ENCODE measurements at regions not wholly inside any gene's neighbourhood (a gene's known extent, or its start where the extent isn't known, plus 50 kb on each side); places are given as distances from the start of the nearest gene placed in this dataset.

- H3K36me3 ChIP-seq (ENCODE audit: control insufficient read depth, insufficient read depth, low read length), result no peaks in the 10 kb centered on the region
- H3K4me3 ChIP-seq (replicated peaks; ENCODE audit: low read depth, low read length), result no peak overlapping the region
- DNase-seq (ENCODE audit: extremely low read depth, insufficient read length), result no peak
- no peak for TF ChIP-seq CTCF (IDR thresholded peaks at IDR 0.05; ENCODE audit: insufficient read depth, low read length, poor library complexity, severe bottlenecking)
- H3K27me3 ChIP-seq (replicated peaks; ENCODE audit: control insufficient read depth, insufficient read depth, low read length), result no peaks in the 10 kb centered on the region
Observed at GRCh38 chr3:34141841-34142337, 343.5 kb downstream of the PDCD6IP start.

DNA sequence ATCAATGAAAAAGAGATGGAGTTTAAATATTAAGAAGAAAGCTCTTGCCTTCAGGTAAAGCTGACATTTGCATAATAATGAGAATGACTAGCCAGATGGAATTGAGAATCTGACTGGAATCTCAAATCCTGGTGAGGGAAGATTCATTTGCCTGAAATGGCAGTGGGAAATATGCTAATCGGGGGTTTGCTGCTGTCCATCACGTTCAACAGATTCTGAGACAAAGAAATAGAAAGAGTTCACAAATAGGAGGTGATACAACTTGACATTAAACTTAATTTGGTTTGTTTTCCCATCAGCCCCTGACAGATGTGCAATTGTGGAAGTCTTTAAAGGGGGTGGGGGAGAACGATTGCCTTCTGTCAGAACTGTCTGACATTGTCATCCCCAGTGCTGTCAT, 347.4 kb downstream of the PDCD6IP start:
- Histone ChIP-seq H3K4me3 (replicated peaks; ENCODE audit: low read depth, low read length) (no peak overlapping the region), H3K27me3 (replicated peaks; ENCODE audit: control insufficient read depth, insufficient read depth, low read length) (no peaks in the 10 kb centered on the region), H3K36me3 (ENCODE audit: control insufficient read depth, insufficient read depth, low read length) (no peaks in the 10 kb centered on the region)
- TF ChIP-seq CTCF (IDR thresholded peaks at IDR 0.05; ENCODE audit: insufficient read depth, low read length, poor library complexity, severe bottlenecking), result no peak
- no peak for DNase-seq (ENCODE audit: extremely low read depth, insufficient read length)

DNA sequence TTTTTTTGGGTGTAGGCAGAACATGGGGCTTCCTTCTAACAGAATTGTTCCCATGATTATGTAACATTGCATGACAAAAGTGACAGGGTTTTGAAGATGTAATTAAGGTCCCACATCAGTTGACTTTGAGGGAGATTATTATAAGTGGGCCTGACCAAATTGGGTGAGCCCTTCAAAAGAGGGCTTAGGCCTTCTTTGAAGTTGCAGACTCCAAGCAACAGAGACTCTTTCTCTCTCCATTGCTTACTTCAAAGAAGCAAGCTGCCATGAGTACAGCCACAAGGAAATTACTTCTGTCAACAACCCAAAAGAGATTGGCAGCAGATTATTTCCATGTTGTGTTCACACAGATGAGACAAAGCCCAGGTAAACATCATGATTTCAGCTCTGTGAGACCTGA, 348.2 kb downstream of the PDCD6IP start:
- TF ChIP-seq CTCF (IDR thresholded peaks at IDR 0.05; ENCODE audit: insufficient read depth, low read length, poor library complexity, severe bottlenecking), result no peak
- no peak for DNase-seq (ENCODE audit: extremely low read depth, insufficient read length)
- Histone ChIP-seq H3K27me3 (replicated peaks; ENCODE audit: control insufficient read depth, insufficient read depth, low read length) (no peaks in the 10 kb centered on the region), H3K4me3 (replicated peaks; ENCODE audit: low read depth, low read length) (no peak overlapping the region), H3K36me3 (ENCODE audit: control insufficient read depth, insufficient read depth, low read length) (no peaks in the 10 kb centered on the region)

DNA sequence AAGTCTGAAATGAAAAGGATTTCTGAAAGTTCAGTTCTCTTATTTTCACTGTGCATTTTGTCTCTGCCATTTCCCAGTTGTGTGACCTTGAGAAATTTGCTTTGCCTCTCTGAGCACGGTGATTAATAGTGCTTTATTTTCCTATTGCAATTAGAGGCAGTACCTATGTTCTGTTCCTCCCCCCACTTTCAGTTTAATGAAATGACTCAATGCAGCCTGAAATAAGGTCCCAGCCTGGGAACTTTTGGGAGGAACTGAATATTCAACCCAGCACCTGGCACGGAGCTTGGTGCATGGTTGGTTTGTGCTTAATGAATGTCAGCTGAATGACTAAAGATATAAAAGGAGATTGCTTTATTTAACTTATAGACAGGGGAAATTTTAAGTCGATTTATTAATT, 352.6 kb downstream of the PDCD6IP start:
- H3K4me3 ChIP-seq (replicated peaks; ENCODE audit: low read depth, low read length), result no peak overlapping the region
- TF ChIP-seq CTCF (IDR thresholded peaks at IDR 0.05; ENCODE audit: insufficient read depth, low read length, poor library complexity, severe bottlenecking), result no peak
- no peaks in the 10 kb centered on the region for H3K36me3 ChIP-seq (ENCODE audit: control insufficient read depth, insufficient read depth, low read length)
- H3K27me3 ChIP-seq (replicated peaks; ENCODE audit: control insufficient read depth, insufficient read depth, low read length), result no peaks in the 10 kb centered on the region
- peak; percentile 14 for DNase-seq (ENCODE audit: extremely low read depth, insufficient read length)

DNA sequence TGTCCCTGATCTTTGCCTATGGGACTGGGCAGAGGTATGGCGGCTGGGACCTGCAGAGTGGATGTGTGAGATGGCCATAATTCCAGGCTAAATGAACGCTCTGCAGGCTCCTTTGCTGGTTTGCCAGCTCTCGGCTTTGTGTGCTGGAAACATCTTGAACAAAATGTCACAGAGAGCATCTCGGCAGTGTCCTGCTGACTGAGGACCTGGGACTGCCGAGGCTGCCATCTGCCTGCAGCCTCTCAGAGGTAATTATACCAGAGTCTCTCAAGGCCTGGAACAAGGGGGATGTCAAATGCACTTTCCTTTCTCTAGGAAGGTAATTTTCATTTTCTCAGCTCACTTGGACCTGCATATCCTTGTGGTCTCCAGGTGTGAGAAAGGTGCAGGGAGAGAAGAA, 354.2 kb downstream of the PDCD6IP start:
- H3K4me3 ChIP-seq (replicated peaks; ENCODE audit: low read depth, low read length), result no peak overlapping the region
- H3K36me3 ChIP-seq (ENCODE audit: control insufficient read depth, insufficient read depth, low read length), result no peaks in the 10 kb centered on the region
- no peaks in the 10 kb centered on the region for H3K27me3 ChIP-seq (replicated peaks; ENCODE audit: control insufficient read depth, insufficient read depth, low read length)
- no peak for TF ChIP-seq CTCF (IDR thresholded peaks at IDR 0.05; ENCODE audit: insufficient read depth, low read length, poor library complexity, severe bottlenecking)
- DNase-seq (ENCODE audit: extremely low read depth, insufficient read length), result no peak

DNA sequence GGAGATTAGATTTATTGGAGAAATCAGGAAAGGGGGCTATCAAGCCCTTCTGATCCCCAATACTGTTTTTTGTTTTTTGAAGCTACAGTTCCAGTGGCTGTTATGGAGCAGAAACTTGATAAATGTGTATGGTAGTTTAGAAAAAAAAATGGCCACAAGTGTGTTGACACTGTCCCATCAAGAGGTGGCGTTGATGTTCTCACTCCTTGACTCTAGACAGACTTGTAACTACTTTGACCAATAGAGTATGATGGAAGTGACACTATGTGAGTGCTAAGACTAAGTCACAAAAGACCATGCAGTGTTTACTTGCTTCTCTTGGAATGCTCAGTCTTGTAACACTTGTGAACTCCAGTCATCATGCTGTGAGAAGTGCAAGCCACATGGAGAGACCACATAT, 356.7 kb downstream of the PDCD6IP start:
- no peaks in the 10 kb centered on the region for H3K36me3 ChIP-seq (ENCODE audit: control insufficient read depth, insufficient read depth, low read length)
- TF ChIP-seq CTCF (IDR thresholded peaks at IDR 0.05; ENCODE audit: insufficient read depth, low read length, poor library complexity, severe bottlenecking), result no peak
- no peak overlapping the region for H3K4me3 ChIP-seq (replicated peaks; ENCODE audit: low read depth, low read length)
- no peaks in the 10 kb centered on the region for H3K27me3 ChIP-seq (replicated peaks; ENCODE audit: control insufficient read depth, insufficient read depth, low read length)
- DNase-seq (ENCODE audit: extremely low read depth, insufficient read length), result no peak

All from GM06990 (cell line).